HL-60 (cell line): ENCODE measurements at regions not wholly inside any gene's neighbourhood (a gene's known extent, or its start where the extent isn't known, plus 50 kb on each side); places are given as distances from the start of the nearest gene placed in this dataset.

Source experiments
- DNase-seq, 2 experiments: peaks; one replicate each; pipeline ENCODE4 v3.0.0-alpha.2; 2010 to 2020; ENCODE audit warnings: low read depth in 1 of 2, low spot score in 1 of 2
- H3K27ac ChIP-seq: fragments of 250-450 bp; sonication (Bioruptor Pico); replicated peaks from 2 replicates; pipeline ENCODE4 v1.5.1; 2020; ENCODE audit warnings: mild to moderate bottlenecking, moderate library complexity
- H3K27me3 ChIP-seq: fragments of 250-450 bp; sonication (Bioruptor Pico); 2 replicates; pipeline ENCODE4 v1.5.1; 2021; ENCODE audit warnings: mild to moderate bottlenecking, moderate library complexity; ENCODE audit not compliant: insufficient read depth, poor library complexity, severe bottlenecking
- H3K4me3 ChIP-seq: replicated peaks from 2 replicates; pipeline ENCODE4 v1.5.1; 2011; ENCODE audit warnings: mild to moderate bottlenecking, control low read depth, low read length; ENCODE audit not compliant: insufficient read depth
- GABPA ChIP-seq: IDR thresholded peaks from 2 replicates; pipeline ENCODE4 v1.6.1; 2012; ENCODE audit warnings: low read depth
- POLR2AphosphoS5 ChIP-seq: IDR thresholded peaks from 2 replicates; pipeline ENCODE4 v1.6.1; 2012; ENCODE audit warnings: low read depth
- REST ChIP-seq: IDR thresholded peaks from 2 replicates; pipeline ENCODE4 v1.6.1; 2012; ENCODE audit warnings: low read depth; ENCODE audit not compliant: insufficient replicate concordance
- SPI1 ChIP-seq: IDR thresholded peaks from 2 replicates; pipeline ENCODE4 v1.6.1; 2012; ENCODE audit warnings: low read depth, mild to moderate bottlenecking, borderline replicate concordance
- TF ChIP-seq, protein P1 (sequence below): IDR thresholded peaks from one replicate; pipeline ENCODE4 v1.5.1; 2011; ENCODE audit warnings: low read length, control low read depth, inconsistent platforms; ENCODE audit not compliant: insufficient read depth

- TF ChIP-seq REST (no peak), GABPA (no peak), SPI1 (no peak), POLR2AphosphoS5 (no peak)
- TF ChIP-seq, protein P1, sequence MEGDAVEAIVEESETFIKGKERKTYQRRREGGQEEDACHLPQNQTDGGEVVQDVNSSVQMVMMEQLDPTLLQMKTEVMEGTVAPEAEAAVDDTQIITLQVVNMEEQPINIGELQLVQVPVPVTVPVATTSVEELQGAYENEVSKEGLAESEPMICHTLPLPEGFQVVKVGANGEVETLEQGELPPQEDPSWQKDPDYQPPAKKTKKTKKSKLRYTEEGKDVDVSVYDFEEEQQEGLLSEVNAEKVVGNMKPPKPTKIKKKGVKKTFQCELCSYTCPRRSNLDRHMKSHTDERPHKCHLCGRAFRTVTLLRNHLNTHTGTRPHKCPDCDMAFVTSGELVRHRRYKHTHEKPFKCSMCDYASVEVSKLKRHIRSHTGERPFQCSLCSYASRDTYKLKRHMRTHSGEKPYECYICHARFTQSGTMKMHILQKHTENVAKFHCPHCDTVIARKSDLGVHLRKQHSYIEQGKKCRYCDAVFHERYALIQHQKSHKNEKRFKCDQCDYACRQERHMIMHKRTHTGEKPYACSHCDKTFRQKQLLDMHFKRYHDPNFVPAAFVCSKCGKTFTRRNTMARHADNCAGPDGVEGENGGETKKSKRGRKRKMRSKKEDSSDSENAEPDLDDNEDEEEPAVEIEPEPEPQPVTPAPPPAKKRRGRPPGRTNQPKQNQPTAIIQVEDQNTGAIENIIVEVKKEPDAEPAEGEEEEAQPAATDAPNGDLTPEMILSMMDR: no peak
- Histone ChIP-seq H3K27ac (no peak overlapping the region), H3K27me3 (no peaks in the 10 kb centered on the region), H3K4me3 (no peak overlapping the region)
- no peak for DNase-seq
Observed at GRCh38 chr1:101075926-101076325, 50.3 kb upstream of the DPH5 start.
